ENCODE measurements at regions not wholly inside any gene's neighbourhood (a gene's known extent, or its start where the extent isn't known, plus 50 kb on each side); places are given as distances from the start of the nearest gene placed in this dataset.
"Not testable (repeated sequence)": the region's sequence is repeated elsewhere in the genome, so short reads cannot be mapped to it uniquely, and the experiment has no call there.

DNA sequence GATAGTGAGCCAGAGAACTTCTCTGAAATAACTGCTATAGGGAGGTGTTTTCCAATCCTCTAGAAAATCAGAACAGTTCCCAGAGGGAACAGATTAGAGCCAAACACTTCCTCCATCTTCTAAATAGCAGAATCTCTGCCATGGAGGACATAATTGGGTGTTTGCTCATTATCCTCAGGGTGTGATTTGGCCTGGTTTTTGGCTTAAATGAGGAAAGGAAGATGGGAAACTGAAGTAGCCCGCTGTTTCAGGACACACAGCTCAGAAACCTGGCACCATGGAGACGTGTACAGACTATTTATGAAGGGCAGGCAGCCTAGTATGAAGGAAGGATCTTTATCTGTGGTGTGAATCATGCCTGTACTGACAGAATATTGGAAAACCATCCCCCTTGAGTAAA lies 231.7 kb upstream of the PRKD1 start:
- Mint-ChIP-seq H3K27ac (no peak overlapping the region), H3K4me1 (ENCODE audit: low read depth) (no peaks in the 10 kb centered on the region), H3K4me3 (no peak overlapping the region), H3K36me3 (ENCODE audit: low read depth) (no peaks in the 10 kb centered on the region), H3K9me3 (no peaks in the 10 kb centered on the region), H3K27me3 (no peaks in the 10 kb centered on the region)
- no peak for DNase-seq

DNA sequence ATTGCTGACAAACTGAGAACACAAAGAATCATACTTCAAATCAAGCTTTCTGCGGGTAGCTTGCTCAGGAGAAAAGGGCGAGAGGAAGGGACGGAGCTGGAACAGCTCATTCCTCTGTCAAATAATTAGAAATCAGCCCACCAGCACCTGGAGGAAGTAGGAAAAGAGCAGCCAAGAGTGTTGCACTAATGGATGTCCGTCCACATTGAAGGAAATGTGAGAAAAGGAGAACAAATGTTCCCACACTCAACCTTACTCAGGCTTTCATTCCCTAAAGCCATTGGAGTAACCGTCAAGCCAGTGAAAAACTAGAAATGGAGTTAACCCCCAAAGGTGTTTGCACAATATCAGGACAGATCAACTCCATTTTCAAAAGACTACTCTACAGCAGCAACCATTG lies 233.0 kb upstream of the PRKD1 start:
- Mint-ChIP-seq H3K4me3 (no peak overlapping the region), H3K27me3 (no peaks in the 10 kb centered on the region), H3K4me1 (ENCODE audit: low read depth) (no peaks in the 10 kb centered on the region), H3K36me3 (ENCODE audit: low read depth) (no peaks in the 10 kb centered on the region), H3K27ac (no peak overlapping the region), H3K9me3 (no peaks in the 10 kb centered on the region)
- no peak for DNase-seq

DNA sequence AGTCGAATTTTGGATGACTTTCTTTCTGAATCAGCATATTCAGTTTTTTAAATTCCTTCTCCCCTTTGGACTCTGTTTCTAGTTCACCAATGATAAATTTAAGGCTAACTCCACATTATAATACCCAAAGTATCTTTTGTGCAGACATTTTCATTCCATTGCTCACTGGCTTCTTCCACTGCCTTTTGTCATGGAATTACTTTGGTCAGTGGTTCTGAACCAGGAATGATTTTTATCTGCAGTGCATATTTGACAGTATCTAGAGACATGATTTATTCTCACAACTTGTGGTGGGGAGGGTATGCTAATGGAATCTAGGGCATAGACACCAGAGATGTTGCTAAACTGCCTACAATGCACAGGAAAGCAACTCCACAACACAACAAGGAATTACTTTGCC lies 234.4 kb upstream of the PRKD1 start:
- H3K4me3 Mint-ChIP-seq = no peak overlapping the region
- H3K27me3 Mint-ChIP-seq = no peaks in the 10 kb centered on the region
- DNase-seq = no peak
- H3K9me3 Mint-ChIP-seq = no peaks in the 10 kb centered on the region
- H3K4me1 Mint-ChIP-seq (ENCODE audit: low read depth) = no peaks in the 10 kb centered on the region
- H3K27ac Mint-ChIP-seq = no peak overlapping the region
- H3K36me3 Mint-ChIP-seq (ENCODE audit: low read depth) = no peaks in the 10 kb centered on the region

DNA sequence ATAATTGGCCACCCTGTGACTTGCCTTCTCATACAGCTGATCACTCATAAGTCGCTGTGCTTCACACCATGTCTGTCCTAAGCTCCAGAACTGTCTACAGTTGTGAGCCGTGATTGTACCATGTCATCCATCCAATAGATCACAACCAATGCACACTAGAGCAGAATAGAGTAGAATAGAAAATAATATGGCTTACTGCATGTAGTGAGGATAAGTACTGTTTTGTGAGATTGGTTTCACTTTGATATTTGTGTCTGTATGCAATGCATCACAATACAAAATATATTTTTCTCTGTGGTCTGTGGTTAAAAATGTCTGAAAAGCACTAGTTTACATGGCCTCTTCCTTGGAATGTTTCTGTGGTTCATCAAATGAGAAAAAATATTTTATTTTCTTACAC lies 237.6 kb upstream of the PRKD1 start:
- Mint-ChIP-seq H3K9me3 (peaks cover 11% of the 10 kb centered on the region), H3K27me3 (no peaks in the 10 kb centered on the region), H3K36me3 (ENCODE audit: low read depth) (no peaks in the 10 kb centered on the region), H3K27ac (no peak overlapping the region), H3K4me3 (no peak overlapping the region), H3K4me1 (ENCODE audit: low read depth) (no peaks in the 10 kb centered on the region)
- DNase-seq = no peak

DNA sequence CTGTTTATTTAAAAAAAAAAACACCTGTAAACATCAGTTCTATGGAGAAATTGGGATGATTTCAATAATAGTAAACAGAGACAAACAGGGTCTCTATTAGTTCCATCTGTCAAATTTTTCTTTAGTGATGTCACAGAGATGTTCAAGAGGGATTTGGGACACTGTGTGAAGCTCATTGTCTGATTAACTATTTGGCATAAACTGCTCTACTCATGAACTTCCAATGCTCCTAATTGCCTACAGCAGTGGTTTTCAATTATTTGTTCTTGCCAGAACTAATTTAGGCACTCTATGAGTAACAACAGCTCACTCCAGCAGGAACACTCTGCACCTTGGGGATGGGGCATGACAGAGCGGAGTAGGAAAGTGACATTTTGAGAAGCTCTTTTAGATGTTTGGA lies 250.1 kb upstream of the PRKD1 start:
- no peak overlapping the region for H3K27ac Mint-ChIP-seq
- H3K4me3 Mint-ChIP-seq = no peak overlapping the region
- no peaks in the 10 kb centered on the region for H3K27me3 Mint-ChIP-seq
- H3K36me3 Mint-ChIP-seq (ENCODE audit: low read depth) = no peaks in the 10 kb centered on the region
- DNase-seq = no peak
- H3K9me3 Mint-ChIP-seq = peaks cover 2% of the 10 kb centered on the region
- H3K4me1 Mint-ChIP-seq (ENCODE audit: low read depth) = no peaks in the 10 kb centered on the region

DNA sequence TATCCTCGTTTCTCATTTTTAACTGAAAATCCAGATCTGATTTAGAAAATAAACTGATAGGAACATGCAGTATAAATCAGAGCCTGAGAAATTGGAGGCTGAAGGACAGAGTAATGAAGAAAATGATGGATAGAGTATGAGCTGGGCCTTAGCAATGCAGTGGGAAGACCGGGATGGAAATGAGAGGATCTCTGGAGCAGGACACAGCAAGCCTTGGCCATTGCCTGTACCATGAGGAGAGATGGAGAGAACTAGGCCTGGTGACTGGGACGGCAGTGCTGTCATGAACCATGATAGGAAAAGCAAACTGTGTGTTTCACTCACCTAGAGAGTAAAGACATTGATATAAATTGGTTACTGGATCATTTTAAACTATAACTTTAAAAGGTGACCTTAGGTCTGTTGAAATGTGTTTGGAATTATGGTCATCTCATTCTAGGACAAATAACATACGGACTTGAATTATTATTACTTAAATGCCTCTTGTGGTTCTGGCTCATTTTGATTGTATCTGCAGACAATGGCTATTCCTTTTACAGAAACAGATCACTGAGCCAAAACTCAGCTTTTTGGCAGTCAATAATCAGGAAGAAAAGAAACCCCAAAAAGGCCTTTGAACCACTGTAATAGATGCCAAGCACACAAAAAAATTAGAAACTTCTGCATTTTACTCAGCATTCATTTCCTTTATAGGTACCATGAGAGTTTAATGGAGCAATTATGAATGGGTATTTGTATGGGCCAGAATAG lies 251.9 kb upstream of the PRKD1 start:
- no peak for DNase-seq
- H3K4me3 Mint-ChIP-seq = no peak overlapping the region
- H3K27ac Mint-ChIP-seq = no peak overlapping the region
- peaks cover 2% of the 10 kb centered on the region for H3K9me3 Mint-ChIP-seq
- no peaks in the 10 kb centered on the region for H3K36me3 Mint-ChIP-seq (ENCODE audit: low read depth)
- H3K4me1 Mint-ChIP-seq (ENCODE audit: low read depth) = no peaks in the 10 kb centered on the region
- no peaks in the 10 kb centered on the region for H3K27me3 Mint-ChIP-seq

DNA sequence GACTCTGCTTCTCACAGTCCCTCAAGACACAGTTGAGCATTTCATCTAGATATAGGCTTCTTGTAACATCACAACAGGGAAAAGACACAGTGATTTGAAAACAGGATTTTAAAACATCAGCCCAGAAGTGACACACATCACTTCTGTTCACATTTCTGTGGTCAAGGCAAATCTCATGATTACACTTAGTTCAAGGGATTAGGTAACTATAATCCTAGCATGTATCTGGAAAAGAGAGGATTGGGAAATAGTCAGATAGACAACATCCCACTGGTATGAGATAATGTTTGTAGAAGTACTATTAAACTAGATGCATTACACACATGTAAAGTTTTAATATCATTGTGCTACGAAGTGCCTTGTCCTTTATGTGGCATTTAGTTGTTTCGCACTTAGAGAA lies 252.6 kb upstream of the PRKD1 start:
- Mint-ChIP-seq H3K27ac (no peak overlapping the region), H3K4me3 (no peak overlapping the region), H3K4me1 (ENCODE audit: low read depth) (no peaks in the 10 kb centered on the region), H3K27me3 (no peaks in the 10 kb centered on the region), H3K9me3 (peaks cover 2% of the 10 kb centered on the region), H3K36me3 (ENCODE audit: low read depth) (no peaks in the 10 kb centered on the region)
- no peak for DNase-seq

DNA sequence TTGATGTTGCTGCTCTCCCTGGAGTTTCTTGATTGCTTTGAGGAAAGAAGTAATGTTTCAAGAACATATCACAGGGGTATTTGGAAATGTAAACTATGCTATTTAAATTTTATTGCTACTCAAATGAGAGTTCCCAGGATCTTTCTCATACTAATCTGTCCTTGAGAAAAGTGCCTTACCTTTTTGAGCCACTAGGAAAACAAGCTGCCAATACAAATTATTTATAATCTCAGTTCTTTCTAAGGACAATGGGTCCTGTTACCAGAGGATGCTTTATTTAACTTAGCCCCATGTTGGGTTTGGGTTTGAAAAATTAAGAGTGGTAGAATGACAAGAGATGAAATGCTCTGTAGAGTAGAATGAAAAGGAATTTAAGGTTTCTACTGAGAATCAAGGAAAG lies 258.2 kb upstream of the PRKD1 start:
- H3K9me3 Mint-ChIP-seq = peaks cover 2% of the 10 kb centered on the region
- H3K4me3 Mint-ChIP-seq = no peak overlapping the region
- no peaks in the 10 kb centered on the region for H3K27me3 Mint-ChIP-seq
- no peaks in the 10 kb centered on the region for H3K36me3 Mint-ChIP-seq (ENCODE audit: low read depth)
- no peak for DNase-seq
- H3K27ac Mint-ChIP-seq = no peak overlapping the region
- no peaks in the 10 kb centered on the region for H3K4me1 Mint-ChIP-seq (ENCODE audit: low read depth)

DNA sequence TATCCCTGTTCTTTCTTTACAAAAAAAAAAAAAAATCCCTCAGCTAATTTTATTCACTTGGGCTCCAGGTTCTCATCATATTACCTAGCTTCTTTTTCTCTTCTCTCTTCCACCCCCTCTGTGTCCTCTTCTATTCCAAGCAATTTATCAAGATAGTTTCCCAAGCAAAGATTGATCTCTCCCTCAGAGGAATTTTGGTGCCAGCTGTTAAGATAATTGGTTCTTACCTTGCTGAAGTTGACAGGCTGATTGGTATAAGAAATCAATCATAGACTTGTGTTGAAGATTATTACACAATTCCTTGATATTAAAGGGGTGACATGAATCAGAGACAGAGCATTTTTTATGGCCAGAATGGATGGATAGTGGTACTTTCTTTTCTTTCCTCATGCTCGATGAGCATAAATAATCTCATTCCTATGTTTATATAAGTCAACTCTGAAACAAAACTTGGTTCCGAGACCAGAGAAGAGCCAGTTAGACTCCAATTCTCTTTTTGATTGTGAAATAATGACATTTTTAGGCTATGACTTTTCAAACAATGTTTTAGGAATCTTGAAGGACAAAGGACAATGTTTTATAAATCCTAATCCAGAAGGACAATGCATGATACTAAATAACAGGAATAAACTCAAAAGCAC lies 264.1 kb upstream of the PRKD1 start:
- no peaks in the 10 kb centered on the region for H3K4me1 Mint-ChIP-seq (ENCODE audit: low read depth)
- H3K36me3 Mint-ChIP-seq (ENCODE audit: low read depth) = no peaks in the 10 kb centered on the region
- no peaks in the 10 kb centered on the region for H3K27me3 Mint-ChIP-seq
- no peaks in the 10 kb centered on the region for H3K9me3 Mint-ChIP-seq
- DNase-seq = no peak
- H3K4me3 Mint-ChIP-seq = no peak overlapping the region
- no peak overlapping the region for H3K27ac Mint-ChIP-seq

- Mint-ChIP-seq H3K27ac (no peak overlapping the region), H3K36me3 (ENCODE audit: low read depth) (no peaks in the 10 kb centered on the region), H3K4me3 (no peak overlapping the region), H3K9me3 (no peaks in the 10 kb centered on the region), H3K4me1 (ENCODE audit: low read depth) (no peaks in the 10 kb centered on the region), H3K27me3 (no peaks in the 10 kb centered on the region)
- no peak for DNase-seq
These were observed 265.5 kb upstream of the PRKD1 start for GRCh38 chr14:30193101-30193500.

GRCh38 chr14:30193845-30194501 lies 266.3 kb upstream of the PRKD1 start:
- Mint-ChIP-seq H3K9me3 (no peaks in the 10 kb centered on the region), H3K27ac (no peak overlapping the region)
- no peak for DNase-seq

GRCh38 chr14:30194741-30195148 lies 267.1 kb upstream of the PRKD1 start:
- DNase-seq = no peak
- Mint-ChIP-seq H3K4me1 (ENCODE audit: low read depth) (no peaks in the 10 kb centered on the region), H3K27me3 (no peaks in the 10 kb centered on the region), H3K27ac (no peak overlapping the region), H3K36me3 (ENCODE audit: low read depth) (no peaks in the 10 kb centered on the region), H3K4me3 (no peak overlapping the region), H3K9me3 (no peaks in the 10 kb centered on the region)

More at GRCh38 chr14:30193845-30194501, 266.3 kb upstream of the PRKD1 start:
- Mint-ChIP-seq H3K4me3 (no peak overlapping the region), H3K27me3 (no peaks in the 10 kb centered on the region), H3K4me1 (ENCODE audit: low read depth) (no peaks in the 10 kb centered on the region), H3K36me3 (ENCODE audit: low read depth) (no peaks in the 10 kb centered on the region)

DNA sequence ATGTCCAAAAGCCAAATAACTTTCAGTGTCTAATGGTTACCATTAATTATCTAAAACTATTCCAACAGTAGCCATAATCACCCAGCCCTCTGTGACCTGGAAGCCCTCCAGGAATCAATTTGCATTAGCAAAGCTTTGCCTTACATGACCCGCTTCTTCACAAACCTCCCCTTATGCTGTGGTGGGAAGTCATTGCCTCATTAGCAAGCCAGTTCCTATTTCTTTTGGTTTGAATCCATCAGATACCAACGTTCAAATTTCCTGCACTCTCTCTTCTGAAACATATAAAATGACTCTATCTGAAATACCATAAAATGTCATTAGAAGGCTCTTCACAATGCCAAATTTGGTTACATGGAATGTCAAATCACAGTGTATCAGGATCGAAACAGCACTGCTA lies 268.3 kb upstream of the PRKD1 start:
- Mint-ChIP-seq H3K36me3 (ENCODE audit: low read depth) (no peaks in the 10 kb centered on the region), H3K27me3 (no peaks in the 10 kb centered on the region), H3K27ac (no peak overlapping the region), H3K4me1 (ENCODE audit: low read depth) (no peaks in the 10 kb centered on the region), H3K4me3 (no peak overlapping the region), H3K9me3 (no peaks in the 10 kb centered on the region)
- no peak for DNase-seq

GRCh38 chr14:30196861-30197260 lies 269.2 kb upstream of the PRKD1 start:
- Mint-ChIP-seq H3K27me3 (no peaks in the 10 kb centered on the region), H3K36me3 (ENCODE audit: low read depth) (no peaks in the 10 kb centered on the region), H3K4me3 (no peak overlapping the region), H3K4me1 (ENCODE audit: low read depth) (no peaks in the 10 kb centered on the region), H3K9me3 (no peaks in the 10 kb centered on the region), H3K27ac (no peak overlapping the region)
- no peak for DNase-seq

- H3K27me3 Mint-ChIP-seq; DNase-seq; H3K4me3 Mint-ChIP-seq; H3K4me1 Mint-ChIP-seq (ENCODE audit: low read depth); H3K9me3 Mint-ChIP-seq; H3K27ac Mint-ChIP-seq; H3K36me3 Mint-ChIP-seq (ENCODE audit: low read depth): not testable (repeated sequence)
These were observed 271.1 kb upstream of the PRKD1 start for GRCh38 chr14:30198720-30199119.

Measured in activated T-cell treated with anti-CD3 and anti-CD28 coated beads, Interleukin-2, amount 50 U/mL, for 24 hours (primary cell).